ENCODE measurements at regions not wholly inside any gene's neighbourhood (a gene's known extent, or its start where the extent isn't known, plus 50 kb on each side); places are given as distances from the start of the nearest gene placed in this dataset.

- no peak for ATAC-seq (ENCODE audit: low read depth)
- H3K4me1 Mint-ChIP-seq = no peaks in the 10 kb centered on the region
- no peak overlapping the region for H3K27ac Mint-ChIP-seq
- H3K4me3 Mint-ChIP-seq = no peak overlapping the region
- H3K36me3 Mint-ChIP-seq = no peaks in the 10 kb centered on the region
- no peak for DNase-seq (ENCODE audit: low spot score in 2 of 2)
- H3K9me3 Mint-ChIP-seq = no peaks in the 10 kb centered on the region
- peaks cover 5% of the 10 kb centered on the region for H3K27me3 Mint-ChIP-seq
These were observed 84.9 kb upstream of the ZDHHC17 start for GRCh38 chr12:76678992-76679391.

- DNase-seq (ENCODE audit: low spot score in 2 of 2) (no peak), ATAC-seq (ENCODE audit: low read depth) (no peak)
- Mint-ChIP-seq H3K27me3 (peaks cover 5% of the 10 kb centered on the region), H3K4me1 (no peaks in the 10 kb centered on the region), H3K4me3 (no peak overlapping the region), H3K27ac (no peak overlapping the region), H3K36me3 (no peaks in the 10 kb centered on the region), H3K9me3 (no peaks in the 10 kb centered on the region)
These were observed 84.1 kb upstream of the ZDHHC17 start for GRCh38 chr12:76679778-76680177.

- ATAC-seq (ENCODE audit: low read depth) (no peak), DNase-seq (ENCODE audit: low spot score in 2 of 2) (no peak)
- H3K27ac Mint-ChIP-seq = no peak overlapping the region
- no peaks in the 10 kb centered on the region for H3K4me1 Mint-ChIP-seq
- H3K27me3 Mint-ChIP-seq = peaks cover 5% of the 10 kb centered on the region
- H3K36me3 Mint-ChIP-seq = no peaks in the 10 kb centered on the region
- H3K4me3 Mint-ChIP-seq = no peak overlapping the region
- no peaks in the 10 kb centered on the region for H3K9me3 Mint-ChIP-seq
These were observed 83.0 kb upstream of the ZDHHC17 start for GRCh38 chr12:76680940-76681339.

- no peak overlapping the region for H3K4me3 Mint-ChIP-seq
- H3K27me3 Mint-ChIP-seq = no peaks in the 10 kb centered on the region
- no peaks in the 10 kb centered on the region for H3K9me3 Mint-ChIP-seq
- no peaks in the 10 kb centered on the region for H3K36me3 Mint-ChIP-seq
- ATAC-seq (ENCODE audit: low read depth) (no peak), DNase-seq (ENCODE audit: low spot score in 2 of 2) (no peak)
- H3K4me1 Mint-ChIP-seq = no peaks in the 10 kb centered on the region
- no peak overlapping the region for H3K27ac Mint-ChIP-seq
These were observed 78.7 kb upstream of the ZDHHC17 start for GRCh38 chr12:76685246-76685678.

- Mint-ChIP-seq H3K27ac (no peak overlapping the region), H3K4me3 (no peak overlapping the region), H3K27me3 (peaks cover 3% of the 10 kb centered on the region), H3K4me1 (no peaks in the 10 kb centered on the region), H3K36me3 (no peaks in the 10 kb centered on the region), H3K9me3 (no peaks in the 10 kb centered on the region)
- DNase-seq (ENCODE audit: low spot score in 2 of 2) (no peak), ATAC-seq (ENCODE audit: low read depth) (no peak)
These were observed 75.9 kb upstream of the ZDHHC17 start for GRCh38 chr12:76687981-76688380.

GRCh38 chr12:76688631-76689030 is 75.3 kb upstream of the ZDHHC17 start:
- ATAC-seq (ENCODE audit: low read depth) (peak; percentile 32), DNase-seq (ENCODE audit: low spot score in 2 of 2) (no peak)
- H3K9me3 Mint-ChIP-seq = no peaks in the 10 kb centered on the region
- H3K4me3 Mint-ChIP-seq = no peak overlapping the region
- no peaks in the 10 kb centered on the region for H3K36me3 Mint-ChIP-seq
- H3K27me3 Mint-ChIP-seq = peaks cover 3% of the 10 kb centered on the region
- H3K27ac Mint-ChIP-seq = no peak overlapping the region
- no peaks in the 10 kb centered on the region for H3K4me1 Mint-ChIP-seq

- Mint-ChIP-seq H3K27ac (no peak overlapping the region), H3K4me1 (no peaks in the 10 kb centered on the region), H3K4me3 (no peak overlapping the region), H3K36me3 (no peaks in the 10 kb centered on the region), H3K9me3 (no peaks in the 10 kb centered on the region), H3K27me3 (peaks cover 3% of the 10 kb centered on the region)
- DNase-seq (ENCODE audit: low spot score in 2 of 2) = no peak
- no peak for ATAC-seq (ENCODE audit: low read depth)
These were observed 72.8 kb upstream of the ZDHHC17 start for GRCh38 chr12:76690921-76691700.

- Mint-ChIP-seq H3K36me3 (no peaks in the 10 kb centered on the region), H3K9me3 (no peaks in the 10 kb centered on the region), H3K4me3 (no peak overlapping the region), H3K27ac (no peak overlapping the region), H3K27me3 (peaks cover 3% of the 10 kb centered on the region), H3K4me1 (no peaks in the 10 kb centered on the region)
- DNase-seq (ENCODE audit: low spot score in 2 of 2) (no peak), ATAC-seq (ENCODE audit: low read depth) (no peak)
These were observed 71.1 kb upstream of the ZDHHC17 start for GRCh38 chr12:76692846-76693245.

GRCh38 chr12:76694369-76694768 is 69.5 kb upstream of the ZDHHC17 start:
- H3K27ac Mint-ChIP-seq = no peak overlapping the region
- H3K36me3 Mint-ChIP-seq = no peaks in the 10 kb centered on the region
- no peak overlapping the region for H3K4me3 Mint-ChIP-seq
- H3K27me3 Mint-ChIP-seq = peaks cover 3% of the 10 kb centered on the region
- no peaks in the 10 kb centered on the region for H3K9me3 Mint-ChIP-seq
- ATAC-seq (ENCODE audit: low read depth) (no peak), DNase-seq (ENCODE audit: low spot score in 2 of 2) (no peak)
- no peaks in the 10 kb centered on the region for H3K4me1 Mint-ChIP-seq

- H3K27ac Mint-ChIP-seq = no peak overlapping the region
- DNase-seq (ENCODE audit: low spot score in 2 of 2) = no peak
- H3K36me3 Mint-ChIP-seq = no peaks in the 10 kb centered on the region
- H3K27me3 Mint-ChIP-seq = peaks cover 3% of the 10 kb centered on the region
- ATAC-seq (ENCODE audit: low read depth) = no peak
- no peak overlapping the region for H3K4me3 Mint-ChIP-seq
- H3K4me1 Mint-ChIP-seq = no peaks in the 10 kb centered on the region
- no peaks in the 10 kb centered on the region for H3K9me3 Mint-ChIP-seq
These were observed 67.7 kb upstream of the ZDHHC17 start for GRCh38 chr12:76696186-76696585.

GRCh38 chr12:76697849-76698248 is 66.1 kb upstream of the ZDHHC17 start:
- peaks cover 1% of the 10 kb centered on the region for H3K27me3 Mint-ChIP-seq
- ATAC-seq (ENCODE audit: low read depth) (no peak), DNase-seq (ENCODE audit: low spot score in 2 of 2) (no peak)
- H3K27ac Mint-ChIP-seq = no peak overlapping the region
- no peaks in the 10 kb centered on the region for H3K9me3 Mint-ChIP-seq
- no peak overlapping the region for H3K4me3 Mint-ChIP-seq
- H3K36me3 Mint-ChIP-seq = no peaks in the 10 kb centered on the region
- no peaks in the 10 kb centered on the region for H3K4me1 Mint-ChIP-seq

- no peak for ATAC-seq (ENCODE audit: low read depth)
- Mint-ChIP-seq H3K27me3 (peaks cover 1% of the 10 kb centered on the region), H3K4me3 (no peak overlapping the region), H3K36me3 (no peaks in the 10 kb centered on the region), H3K27ac (no peak overlapping the region), H3K9me3 (no peaks in the 10 kb centered on the region), H3K4me1 (no peaks in the 10 kb centered on the region)
- no peak for DNase-seq (ENCODE audit: low spot score in 2 of 2)
These were observed 65.6 kb upstream of the ZDHHC17 start for GRCh38 chr12:76698316-76698715.

GRCh38 chr12:76698966-76699365 is 64.9 kb upstream of the ZDHHC17 start:
- H3K9me3 Mint-ChIP-seq = no peaks in the 10 kb centered on the region
- H3K27me3 Mint-ChIP-seq = peaks cover 1% of the 10 kb centered on the region
- no peak overlapping the region for H3K4me3 Mint-ChIP-seq
- H3K36me3 Mint-ChIP-seq = no peaks in the 10 kb centered on the region
- no peak overlapping the region for H3K27ac Mint-ChIP-seq
- DNase-seq (ENCODE audit: low spot score in 2 of 2) (no peak), ATAC-seq (ENCODE audit: low read depth) (no peak)
- peaks cover 3% of the 10 kb centered on the region for H3K4me1 Mint-ChIP-seq

- no peak overlapping the region for H3K4me3 Mint-ChIP-seq
- H3K27ac Mint-ChIP-seq = no peak overlapping the region
- H3K27me3 Mint-ChIP-seq = peaks cover 11% of the 10 kb centered on the region
- no peak for DNase-seq (ENCODE audit: low spot score in 2 of 2)
- no peaks in the 10 kb centered on the region for H3K9me3 Mint-ChIP-seq
- peaks cover 3% of the 10 kb centered on the region for H3K4me1 Mint-ChIP-seq
- no peak for ATAC-seq (ENCODE audit: low read depth)
- no peaks in the 10 kb centered on the region for H3K36me3 Mint-ChIP-seq
These were observed 62.2 kb upstream of the ZDHHC17 start for GRCh38 chr12:76701690-76702089.

GRCh38 chr12:76702946-76703345 is 61.0 kb upstream of the ZDHHC17 start:
- Mint-ChIP-seq H3K4me1 (peaks cover 3% of the 10 kb centered on the region), H3K36me3 (no peaks in the 10 kb centered on the region), H3K27me3 (peaks cover 11% of the 10 kb centered on the region), H3K27ac (no peak overlapping the region), H3K9me3 (no peaks in the 10 kb centered on the region), H3K4me3 (no peak overlapping the region)
- ATAC-seq (ENCODE audit: low read depth) = no peak
- no peak for DNase-seq (ENCODE audit: low spot score in 2 of 2)

Data from memory B cell (primary cell).